Neuronal stem cell (in vitro differentiated cells): ENCODE measurements at regions not wholly inside any gene's neighbourhood (a gene's known extent, or its start where the extent isn't known, plus 50 kb on each side); places are given as distances from the start of the nearest gene placed in this dataset.

Source experiments
- DNase-seq: peaks from one replicate; pipeline ENCODE4 v3.0.0-alpha.2; 2013; ENCODE audit warnings: low spot score
- H2AFZ ChIP-seq: one replicate; pipeline ENCODE4 v1.6.1; 2013; ENCODE audit warnings: mild to moderate bottlenecking, low read length, inconsistent platforms
- H2AK5ac ChIP-seq: 2 replicates; pipeline ENCODE4 v1.6.1; 2013; ENCODE audit warnings: low read depth, mild to moderate bottlenecking, inconsistent platforms, low read length, moderate library complexity, mixed read lengths
- H2BK120ac ChIP-seq: 2 replicates; pipeline ENCODE4 v1.6.1; 2013; ENCODE audit warnings: low read depth, mild to moderate bottlenecking, inconsistent platforms, low read length, moderate library complexity, mixed read lengths
- H2BK12ac ChIP-seq: one replicate; pipeline ENCODE4 v1.6.1; 2013; ENCODE audit warnings: low read length, inconsistent platforms
- H2BK15ac ChIP-seq: 2 replicates; pipeline ENCODE4 v1.6.1; 2013; ENCODE audit warnings: mild to moderate bottlenecking, low read length, inconsistent platforms, mixed read lengths
- H2BK5ac ChIP-seq: one replicate; pipeline ENCODE4 v1.6.1; 2013; ENCODE audit warnings: inconsistent platforms, mild to moderate bottlenecking, low read length, moderate library complexity
- H3K14ac ChIP-seq: one replicate; pipeline ENCODE4 v1.6.1; 2013; ENCODE audit warnings: low read length, inconsistent platforms
- H3K18ac ChIP-seq: 2 replicates; pipeline ENCODE4 v1.6.1; 2013; ENCODE audit warnings: low read length, inconsistent platforms
- H3K23ac ChIP-seq: 2 replicates; pipeline ENCODE4 v1.6.1; 2013; ENCODE audit warnings: low read depth, mild to moderate bottlenecking, mixed read lengths, low read length, inconsistent platforms; ENCODE audit not compliant: poor library complexity
- H3K27ac ChIP-seq: replicated peaks from 3 replicates; pipeline ENCODE4 v1.5.1; 2013; ENCODE audit warnings: low read length, inconsistent platforms
- H3K27me3 ChIP-seq, 3 experiments: 2 replicates each; pipeline ENCODE4 v1.6.1; 2013; ENCODE audit warnings: low read length in 3 of 3, mild to moderate bottlenecking in 2 of 3, inconsistent platforms in 1 of 3, low read depth in 1 of 3, mixed read lengths in 1 of 3, moderate library complexity in 1 of 3; ENCODE audit not compliant: control insufficient read depth in 3 of 3, insufficient read depth in 3 of 3
- H3K36me3 ChIP-seq, 2 donors: replicated peaks in 1 of 2; 2 replicates each; pipeline ENCODE4 v1.6.1; 2013; ENCODE audit warnings: low read length in 2 of 2; ENCODE audit not compliant: control insufficient read depth in 2 of 2, insufficient read depth in 2 of 2
- H3K4ac ChIP-seq: 2 replicates; pipeline ENCODE4 v1.6.1; 2013; ENCODE audit warnings: inconsistent platforms, mild to moderate bottlenecking, low read length, moderate library complexity
- H3K4me1 ChIP-seq, 2 donors: 1 replicate in 1 of 2; 2 replicates in 1 of 2; pipeline ENCODE4 v1.6.1; 2013; ENCODE audit warnings: low read length in 2 of 2, low read depth in 1 of 2; ENCODE audit not compliant: control insufficient read depth in 2 of 2, insufficient read depth in 1 of 2
- H3K4me2 ChIP-seq: one replicate; pipeline ENCODE4 v1.6.1; 2013; ENCODE audit warnings: mild to moderate bottlenecking, low read length, inconsistent platforms; ENCODE audit not compliant: insufficient read depth, poor library complexity, severe bottlenecking
- H3K4me3 ChIP-seq, 2 donors: 2 replicates each; pipeline ENCODE4 v1.5.1; 2013; ENCODE audit warnings: low read length in 2 of 2, mild to moderate bottlenecking in 2 of 2, inconsistent platforms in 1 of 2, moderate library complexity in 1 of 2
- H3K79me1 ChIP-seq: one replicate; pipeline ENCODE4 v1.6.1; 2013; ENCODE audit warnings: low read depth, mild to moderate bottlenecking, inconsistent platforms, low read length, moderate library complexity
- H3K9ac ChIP-seq: one replicate; pipeline ENCODE4 v1.6.1; 2013; ENCODE audit warnings: mild to moderate bottlenecking, low read depth, low read length, inconsistent platforms; ENCODE audit not compliant: poor library complexity
- H3K9me3 ChIP-seq, 2 donors: replicated peaks in 1 of 2; 2 replicates each; pipeline versions ENCODE3 to v1.6.1; 2013; ENCODE audit warnings: low read length in 2 of 2, mild to moderate bottlenecking in 2 of 2, inconsistent platforms in 1 of 2, low read depth in 1 of 2, mixed read lengths in 1 of 2, moderate library complexity in 1 of 2; ENCODE audit not compliant: control insufficient read depth in 2 of 2, insufficient read depth in 1 of 2
- H4K8ac ChIP-seq: one replicate; pipeline ENCODE4 v1.6.1; 2013; ENCODE audit warnings: low read depth, mild to moderate bottlenecking, inconsistent platforms, low read length, moderate library complexity
- H4K91ac ChIP-seq: one replicate; pipeline ENCODE4 v1.6.1; 2013; ENCODE audit warnings: low read length, low read depth, mild to moderate bottlenecking, inconsistent platforms; ENCODE audit not compliant: poor library complexity
- WGBS, 2 donors: extraction: QIAGEN DNeasy Blood & Tissue Kit; methylation state at CpG; one replicate each; pipeline ENCODE4 v1.1.7; 2013; ENCODE audit warnings: missing lambda C conversion rate in 2 of 2, mixed read lengths in 1 of 2; ENCODE audit not compliant: insufficient read length in 2 of 2, insufficient replicate concordance in 1 of 2; ENCODE audit errors: extremely low coverage in 2 of 2; 5-methylcytosine and 5-hydroxymethylcytosine counted together

- Histone ChIP-seq H2AFZ (no peak overlapping the region), H3K27ac (no peak overlapping the region), H3K4me3 (no peak overlapping the region), H3K4me2 (no peak overlapping the region), H3K14ac (no peak overlapping the region), H3K18ac (no peak overlapping the region), H2AK5ac (no peak overlapping the region), H3K4ac (no peak overlapping the region), H3K9ac (no peak overlapping the region), H2BK120ac (no peak overlapping the region), H2BK15ac (no peak overlapping the region), H3K79me1 (no peaks in the 10 kb centered on the region), H4K91ac (no peak overlapping the region), H3K23ac (no peak overlapping the region), H3K27me3 (no peaks in the 10 kb centered on the region), H3K36me3 (no peaks in the 10 kb centered on the region), H3K9me3 (no peaks in the 10 kb centered on the region), H2BK12ac (no peak overlapping the region), H4K8ac (no peak overlapping the region), H2BK5ac (no peak overlapping the region), H3K4me1 (no peaks in the 10 kb centered on the region)
- WGBS, 2 donors: no CpG with 5 or more reads among the region's 3 CpGs
- no peak for DNase-seq
These were observed 105.9 kb upstream of the FOXC1 start for GRCh38 chr6:1503811-1504210.

GRCh38 chr6:1504465-1504864, 105.2 kb upstream of the FOXC1 start:
- Histone ChIP-seq H3K27me3 (no peaks in the 10 kb centered on the region), H2AK5ac (no peak overlapping the region), H4K91ac (no peak overlapping the region), H3K9ac (no peak overlapping the region), H3K18ac (no peak overlapping the region), H2BK120ac (no peak overlapping the region), H3K79me1 (no peaks in the 10 kb centered on the region), H3K36me3 (no peaks in the 10 kb centered on the region), H3K9me3 (no peaks in the 10 kb centered on the region), H3K4me1 (no peaks in the 10 kb centered on the region), H3K4ac (no peak overlapping the region), H3K4me3 (no peak overlapping the region), H4K8ac (no peak overlapping the region), H2BK5ac (no peak overlapping the region), H2AFZ (no peak overlapping the region), H3K14ac (no peak overlapping the region), H3K27ac (no peak overlapping the region), H3K4me2 (no peak overlapping the region), H3K23ac (no peak overlapping the region), H2BK12ac (no peak overlapping the region), H2BK15ac (no peak overlapping the region)
- no peak for DNase-seq
- WGBS, 2 donors: no CpG with 5 or more reads among the region's 10 CpGs

- Histone ChIP-seq H3K27ac (no peak overlapping the region), H4K91ac (no peak overlapping the region), H2BK12ac (no peak overlapping the region), H3K4me1 (no peaks in the 10 kb centered on the region), H3K27me3 (peaks cover 0 to 2% (median 0%) of the 10 kb centered on the region in 3 experiments), H2AFZ (no peak overlapping the region), H3K23ac (no peak overlapping the region), H3K14ac (peak overlapping the region; percentile 41), H2AK5ac (no peak overlapping the region), H2BK15ac (no peak overlapping the region), H3K18ac (no peak overlapping the region), H3K36me3 (no peaks in the 10 kb centered on the region), H2BK120ac (no peak overlapping the region), H3K9ac (no peak overlapping the region), H3K4me2 (no peak overlapping the region), H3K4ac (no peak overlapping the region), H4K8ac (no peak overlapping the region), H2BK5ac (no peak overlapping the region), H3K79me1 (no peaks in the 10 kb centered on the region), H3K4me3 (no peak overlapping the region), H3K9me3 (peaks cover 0 to 5% of the 10 kb centered on the region in 2 donors)
- no peak for DNase-seq
- WGBS, 2 donors: no CpG with 5 or more reads among the region's 6 CpGs
These were observed 102.5 kb upstream of the FOXC1 start for GRCh38 chr6:1507251-1507650.

GRCh38 chr6:1509241-1509640, 100.5 kb upstream of the FOXC1 start:
- H3K18ac ChIP-seq: no peak overlapping the region
- H2BK15ac ChIP-seq: no peak overlapping the region
- no peak overlapping the region for H3K14ac ChIP-seq
- no peak overlapping the region for H2AK5ac ChIP-seq
- H3K36me3 ChIP-seq: no peaks in the 10 kb centered on the region
- no peak overlapping the region for H3K4me3 ChIP-seq
- H3K27me3 ChIP-seq: peaks cover 0 to 4% (median 0%) of the 10 kb centered on the region in 3 experiments
- H2BK5ac ChIP-seq: no peak overlapping the region
- no CpG with 5 or more reads among the region's 4 CpGs for WGBS, 2 donors
- H2BK12ac ChIP-seq: no peak overlapping the region
- no peak overlapping the region for H3K23ac ChIP-seq
- H3K4me1 ChIP-seq: no peaks in the 10 kb centered on the region
- no peak overlapping the region for H4K8ac ChIP-seq
- no peak overlapping the region for H2AFZ ChIP-seq
- no peak for DNase-seq
- no peak overlapping the region for H2BK120ac ChIP-seq
- no peaks in the 10 kb centered on the region for H3K79me1 ChIP-seq
- H4K91ac ChIP-seq: no peak overlapping the region
- H3K9ac ChIP-seq: no peak overlapping the region
- no peak overlapping the region for H3K4ac ChIP-seq
- no peak overlapping the region for H3K4me2 ChIP-seq
- H3K27ac ChIP-seq: no peak overlapping the region
- peaks cover 0 to 5% of the 10 kb centered on the region in 2 donors for H3K9me3 ChIP-seq
